Fibroblast of skin of left biceps (primary cell): ENCODE measurements at regions not wholly inside any gene's neighbourhood (a gene's known extent, or its start where the extent isn't known, plus 50 kb on each side); places are given as distances from the start of the nearest gene placed in this dataset.

Source experiments
- DNase-seq, 2 experiments: peaks; one replicate each; pipeline ENCODE4 v3.0.0-alpha.2; 2013; ENCODE audit warnings: low read depth in 2 of 2

DNA sequence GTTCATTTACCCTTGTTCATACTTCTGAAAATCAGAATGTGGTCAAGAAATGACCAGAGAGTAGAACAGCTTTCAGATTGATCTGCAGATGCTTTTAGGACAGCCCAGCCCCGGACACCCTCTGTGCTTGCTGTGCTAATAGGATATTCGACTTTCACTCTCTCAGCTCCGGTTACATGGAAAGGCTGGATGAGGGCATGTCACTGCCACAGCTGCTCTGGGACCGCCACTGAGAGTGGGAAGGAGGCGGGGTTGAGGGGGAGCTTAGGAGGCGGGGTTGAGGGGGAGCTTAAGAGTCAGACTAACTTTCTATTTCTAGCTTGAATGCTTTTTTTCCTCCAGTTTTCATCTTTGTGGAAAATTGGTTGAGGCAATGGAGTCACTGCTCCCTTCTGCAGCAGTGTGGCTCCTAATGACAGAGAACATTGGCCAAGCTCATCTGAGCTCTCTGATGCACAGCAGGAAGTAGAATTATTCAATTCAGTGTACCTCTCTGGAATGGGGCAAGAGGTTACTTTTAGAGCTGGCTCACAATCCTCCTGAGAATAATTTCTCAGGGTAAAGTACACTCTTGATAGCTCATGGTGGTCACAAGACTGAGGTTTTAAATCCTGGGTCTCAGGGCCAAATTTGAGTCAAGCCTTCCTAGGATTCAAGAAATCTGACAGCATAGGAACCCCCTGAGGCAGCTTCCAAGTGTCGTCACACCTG lies 74.6 kb upstream of the NPAS1 start:
- no peak for DNase-seq

GRCh38 chr19:46945694-46946489 lies 73.7 kb upstream of the NPAS1 start:
- no peak for DNase-seq

DNA sequence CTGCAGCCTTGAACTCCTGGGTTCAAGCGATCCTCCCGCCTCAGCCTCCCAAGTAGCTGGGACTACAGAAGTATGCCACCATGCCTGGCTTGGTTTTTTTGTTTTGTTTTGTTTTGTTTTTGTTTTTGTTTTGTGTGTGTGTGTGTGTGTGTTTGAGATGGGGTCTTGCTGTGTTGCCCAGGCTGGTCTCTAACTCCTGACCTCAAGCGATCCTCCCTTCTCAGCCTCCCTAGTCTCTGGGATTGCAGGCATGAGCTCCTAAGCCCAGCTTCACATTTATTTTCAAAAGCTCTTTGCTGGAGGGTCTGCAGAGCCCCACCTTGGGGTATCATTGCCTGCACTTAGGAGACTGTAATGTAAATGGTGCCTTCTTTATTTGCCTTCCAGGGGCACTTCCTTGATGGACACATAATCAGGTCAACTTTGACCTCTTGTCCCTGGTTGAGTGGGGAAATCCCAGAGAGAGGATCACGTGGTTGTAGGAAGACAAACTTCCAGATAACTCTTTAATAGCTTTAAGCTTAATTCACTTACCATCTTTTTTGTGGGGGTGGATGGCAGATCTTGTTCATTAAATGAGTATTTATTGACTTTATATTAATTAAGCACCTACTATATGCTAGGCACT lies 72.9 kb upstream of the NPAS1 start:
- DNase-seq: no peak

GRCh38 chr19:46947866-46948265 lies 71.8 kb upstream of the NPAS1 start:
- DNase-seq: no peak

DNA sequence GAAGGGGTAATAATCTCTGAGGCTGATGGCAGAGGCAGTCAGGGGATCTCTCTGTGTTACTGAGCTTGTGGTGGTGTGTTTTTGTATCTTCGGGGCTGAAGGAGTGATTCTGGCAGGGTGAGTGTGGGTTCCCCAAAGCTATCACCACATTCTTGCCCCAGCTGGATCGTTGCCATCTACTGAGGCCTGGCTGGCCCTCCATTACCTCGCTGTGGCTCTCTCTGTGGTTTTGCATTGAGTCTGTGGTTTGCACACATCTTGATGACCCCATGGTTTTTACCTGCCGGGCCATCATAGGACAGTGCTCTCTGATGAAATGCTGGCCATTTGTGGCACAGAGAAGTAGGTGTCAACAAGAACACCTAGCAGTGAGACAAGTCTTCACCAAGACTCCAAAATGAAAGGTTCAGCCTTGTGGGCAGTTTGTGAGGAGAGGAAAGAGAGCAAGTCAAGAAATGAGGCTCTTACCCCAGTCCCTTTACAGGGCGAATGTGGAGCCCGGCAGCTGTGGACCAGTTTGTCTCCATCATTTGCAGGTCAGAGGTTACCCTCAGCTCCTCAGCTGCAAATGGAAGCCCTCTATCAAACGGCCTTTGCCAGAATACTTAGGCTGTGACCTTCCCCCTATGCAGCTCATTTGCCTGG lies 69.0 kb upstream of the NPAS1 start:
- DNase-seq: no peak

- DNase-seq: no peak
These were observed 68.3 kb upstream of the NPAS1 start for GRCh38 chr19:46951171-46951986.

GRCh38 chr19:46952874-46953273 lies 66.8 kb upstream of the NPAS1 start:
- DNase-seq: no peak

DNA sequence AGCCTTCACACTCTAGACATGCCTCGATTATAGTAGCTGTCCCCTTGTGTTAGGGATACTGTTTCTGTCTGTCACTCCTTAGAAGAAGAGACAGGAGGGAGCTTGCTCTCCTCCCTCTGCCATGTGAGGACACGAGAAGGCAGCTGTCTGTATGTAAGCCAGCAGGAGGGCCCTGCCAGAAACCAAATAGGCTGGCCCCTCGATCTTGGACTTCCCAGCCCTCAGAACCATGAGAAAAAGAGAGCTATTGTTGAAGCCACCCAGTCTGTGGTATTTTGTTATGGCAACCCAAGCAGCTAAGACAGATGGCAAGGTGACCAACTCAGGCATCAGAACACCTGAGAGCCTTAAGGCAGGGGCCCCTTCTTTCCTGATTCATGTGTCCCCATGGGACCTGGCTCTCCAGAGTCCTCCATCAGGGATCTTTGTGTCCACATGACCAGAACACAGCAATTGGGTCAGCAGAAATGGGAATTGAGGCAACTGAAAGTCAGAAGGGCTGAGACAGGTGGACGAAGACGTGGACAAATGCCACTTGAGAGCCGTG lies 65.6 kb upstream of the NPAS1 start:
- DNase-seq: no peak

GRCh38 chr19:46954502-46954992 lies 65.1 kb upstream of the NPAS1 start:
- no peak for DNase-seq

DNA sequence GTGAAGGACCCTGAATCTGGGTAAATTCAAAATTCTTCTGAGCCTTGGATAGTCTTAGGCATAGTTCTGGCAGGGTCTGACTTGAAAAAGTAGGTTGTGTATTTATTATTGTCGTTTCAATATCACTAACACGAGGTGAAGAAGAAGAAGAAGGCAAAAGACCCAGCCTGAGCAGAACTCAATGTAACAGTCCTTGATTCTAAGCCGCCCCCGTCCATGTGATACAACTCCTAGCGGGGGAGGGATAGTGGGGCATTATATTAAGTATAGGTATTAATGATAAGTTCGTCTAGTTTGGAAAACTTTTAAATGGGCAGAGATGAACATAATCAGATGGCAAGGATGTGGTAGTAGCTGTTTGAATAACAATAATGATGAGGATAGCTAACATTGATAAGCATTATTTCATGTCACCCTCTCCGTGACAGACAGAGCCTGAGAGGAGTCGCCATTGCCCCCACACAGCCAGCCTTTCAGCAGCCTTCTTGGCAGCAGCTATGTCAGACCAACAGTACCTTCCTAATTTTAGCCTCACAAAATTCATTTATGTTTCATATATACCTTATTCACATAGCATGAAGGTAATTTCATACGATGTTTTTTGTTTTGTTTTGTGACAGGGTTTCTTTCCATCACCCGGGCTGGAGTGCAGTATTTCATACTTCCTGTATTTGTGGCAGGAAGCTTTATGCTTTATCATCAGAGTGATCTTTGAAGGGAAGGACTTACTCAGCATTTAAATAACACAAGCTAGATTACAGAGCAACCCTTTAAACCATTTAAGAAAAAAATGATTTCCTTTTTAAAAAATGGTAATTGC lies 64.4 kb upstream of the NPAS1 start:
- DNase-seq: no peak

GRCh38 chr19:46955813-46956371 lies 63.7 kb upstream of the NPAS1 start:
- no peak for DNase-seq

DNA sequence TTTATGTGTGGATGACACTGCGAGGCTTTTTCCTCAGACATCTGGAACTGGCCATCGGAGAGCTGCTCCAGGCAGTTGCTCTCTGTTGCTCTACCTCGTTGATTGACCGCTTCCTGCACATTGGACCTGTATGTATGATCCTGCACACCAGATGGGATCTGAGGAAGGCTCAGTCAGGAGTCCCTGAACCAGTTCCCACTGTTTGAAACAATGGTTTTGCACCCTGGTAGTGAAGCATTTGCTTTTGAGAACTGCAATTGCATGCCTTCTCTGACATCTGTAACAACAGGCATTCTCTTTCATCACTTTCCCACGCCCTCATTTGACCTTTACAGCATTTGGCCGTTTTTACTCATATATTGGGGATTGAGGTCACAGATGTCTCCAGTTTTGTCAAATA lies 61.1 kb upstream of the NPAS1 start:
- DNase-seq: no peak

- no peak for DNase-seq
These were observed 59.6 kb upstream of the NPAS1 start for GRCh38 chr19:46959894-46960556.

DNA sequence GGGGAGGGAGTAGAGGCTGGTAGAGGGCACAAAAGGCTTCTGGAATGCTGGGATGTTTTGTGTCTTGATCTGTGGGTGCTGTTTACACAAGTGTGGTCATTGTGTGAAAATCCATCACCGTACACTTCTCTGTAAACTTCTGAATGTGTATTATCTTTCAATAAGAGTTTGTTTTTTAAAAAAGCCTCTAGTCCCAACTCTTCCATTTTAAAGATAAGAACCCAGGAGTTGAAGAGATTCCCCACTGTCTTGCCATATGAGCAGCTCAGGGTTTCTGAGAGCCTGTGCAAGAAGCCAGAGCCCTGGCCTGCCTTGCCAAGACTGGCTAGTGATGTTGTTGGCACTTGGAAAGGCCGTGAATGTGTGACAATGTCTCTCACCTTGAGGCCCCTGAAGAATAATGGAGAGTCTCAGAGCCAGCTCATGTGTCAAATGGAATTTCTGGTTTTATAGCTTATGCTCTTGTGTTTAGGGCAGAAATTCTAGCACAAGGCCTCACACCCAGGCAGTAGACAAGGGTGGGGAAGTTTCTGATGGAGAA lies 57.5 kb upstream of the NPAS1 start:
- DNase-seq: no peak

DNA sequence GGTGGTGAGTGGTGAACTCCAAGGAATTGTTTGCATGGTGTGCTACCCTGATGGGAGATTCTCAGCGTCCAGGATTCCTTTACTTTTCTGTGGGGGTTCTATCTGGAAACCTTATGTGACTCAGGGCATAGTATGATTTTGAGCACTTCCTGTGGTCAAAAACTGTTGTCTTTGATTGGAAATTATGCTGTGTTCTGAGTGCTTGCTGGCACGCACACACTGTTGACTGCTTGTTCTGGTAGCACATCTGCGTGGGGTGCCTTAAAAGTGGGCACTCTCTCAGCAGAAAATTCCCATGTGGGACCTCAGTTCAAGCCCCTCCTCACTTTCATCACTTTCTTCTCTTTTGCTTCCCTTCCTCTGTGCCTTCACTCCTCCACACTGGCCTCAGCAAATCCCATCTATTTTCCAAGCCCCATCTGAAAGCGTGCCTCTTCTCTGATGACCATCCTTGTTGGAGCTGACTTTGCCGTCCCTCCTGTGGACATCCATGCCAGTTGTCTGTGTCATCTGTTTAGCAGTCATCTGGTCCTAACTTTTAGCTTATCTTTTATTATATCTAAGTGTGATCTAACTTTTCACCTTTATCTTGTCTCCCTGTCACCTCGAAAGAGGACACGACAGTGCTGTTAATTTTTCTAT lies 56.4 kb upstream of the NPAS1 start:
- DNase-seq: peak; percentile 83 to 86

DNA sequence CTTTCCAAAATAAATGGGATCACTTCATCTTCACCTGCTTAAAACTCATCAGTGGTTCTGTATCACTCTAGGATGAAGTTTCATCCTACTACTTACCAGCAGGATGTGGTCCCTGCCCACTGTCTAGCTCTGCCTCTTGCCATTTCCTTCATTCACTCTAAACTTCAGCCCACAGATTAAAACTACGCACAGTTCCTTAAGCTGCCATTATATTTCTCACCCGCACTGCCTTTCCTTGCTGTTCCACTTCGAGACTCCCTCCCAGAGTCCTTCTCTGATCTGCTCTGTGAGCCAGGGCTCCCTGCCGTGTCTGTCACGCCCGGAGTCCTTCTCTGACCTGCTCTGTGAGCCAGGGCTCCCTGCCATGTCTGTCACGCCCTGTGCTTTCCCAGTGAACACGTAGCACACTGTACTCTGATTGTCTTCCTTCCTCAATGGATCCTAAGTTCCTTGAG lies 52.0 kb upstream of the NPAS1 start:
- no peak for DNase-seq
